ENCODE measurements at regions not wholly inside any gene's neighbourhood (a gene's known extent, or its start where the extent isn't known, plus 50 kb on each side); places are given as distances from the start of the nearest gene placed in this dataset.

GRCh38 chr22:19646383-19646782, 67.9 kb upstream of the SEPTIN5 start:
- H3K36me3 ChIP-seq (ENCODE audit: control insufficient read depth, insufficient read depth, low read length) = no peaks in the 10 kb centered on the region
- intact Hi-C loops (cut with micrococcal nuclease; ENCODE audit: unreplicated experiment) = no loop called here
- H3K27me3 ChIP-seq (replicated peaks; ENCODE audit: control insufficient read depth, insufficient read depth, low read length) = no peaks in the 10 kb centered on the region
- POLR2A ChIA-PET = no interaction called here
- H3K4me1 ChIP-seq = no peaks in the 10 kb centered on the region
- BruUV-seq (replicated peaks) = no TSS peak
- Mint-ChIP-seq H3K4me3 (ENCODE audit: unreplicated experiment) (no peak overlapping the region), H3K27ac (ENCODE audit: unreplicated experiment) (no peak overlapping the region), H3K4me1 (ENCODE audit: low read depth, unreplicated experiment) (no peaks in the 10 kb centered on the region), H3K9me3 (ENCODE audit: unreplicated experiment) (peaks cover 30% of the 10 kb centered on the region), H3K27me3 (ENCODE audit: insufficient read depth, unreplicated experiment) (peaks cover 6% of the 10 kb centered on the region), H3K36me3 (ENCODE audit: insufficient read depth, unreplicated experiment) (no peaks in the 10 kb centered on the region)
- DNase-seq = no peak
- H3K9me3 ChIP-seq = peaks cover 30% of the 10 kb centered on the region
- no peak overlapping the region for H3K4me3 ChIP-seq (ENCODE audit: low read depth, low read length)
- no peak for TF ChIP-seq CTCF (IDR thresholded peaks at IDR 0.05; ENCODE audit: insufficient read depth in 1 of 2, low read depth in 1 of 2, low read length in 1 of 2, severe bottlenecking in 1 of 2, unreplicated experiment in 1 of 2)
- CTCF ChIA-PET = interaction anchor here (1.2 kb wide), 1 partner anchor 17 kb away, joined by 3 read pairs; no protein-coding TSS in a partner anchor

- no TSS peak for BruUV-seq (replicated peaks)
- no peak overlapping the region for H3K27ac Mint-ChIP-seq (ENCODE audit: unreplicated experiment)
- CTCF ChIA-PET = no interaction called here
- no peaks in the 10 kb centered on the region for H3K4me1 ChIP-seq
- no peak overlapping the region for H3K4me3 ChIP-seq (ENCODE audit: low read depth, low read length)
- intact Hi-C loops (cut with micrococcal nuclease; ENCODE audit: unreplicated experiment) = no loop called here
- POLR2A ChIA-PET = no interaction called here
- no peak overlapping the region for H3K4me3 Mint-ChIP-seq (ENCODE audit: unreplicated experiment)
- no peaks in the 10 kb centered on the region for H3K27me3 ChIP-seq (replicated peaks; ENCODE audit: control insufficient read depth, insufficient read depth, low read length)
- H3K27me3 Mint-ChIP-seq (ENCODE audit: insufficient read depth, unreplicated experiment) = peaks cover 6% of the 10 kb centered on the region
- H3K36me3 Mint-ChIP-seq (ENCODE audit: insufficient read depth, unreplicated experiment) = no peaks in the 10 kb centered on the region
- TF ChIP-seq CTCF (IDR thresholded peaks at IDR 0.05; ENCODE audit: insufficient read depth in 1 of 2, low read depth in 1 of 2, low read length in 1 of 2, severe bottlenecking in 1 of 2, unreplicated experiment in 1 of 2) = no peak
- H3K9me3 Mint-ChIP-seq (ENCODE audit: unreplicated experiment) = peaks cover 30% of the 10 kb centered on the region
- DNase-seq = no peak
- no peaks in the 10 kb centered on the region for H3K4me1 Mint-ChIP-seq (ENCODE audit: low read depth, unreplicated experiment)
- H3K36me3 ChIP-seq (ENCODE audit: control insufficient read depth, insufficient read depth, low read length) = no peaks in the 10 kb centered on the region
- peaks cover 30% of the 10 kb centered on the region for H3K9me3 ChIP-seq
Observed at GRCh38 chr22:19648419-19648929, 65.8 kb upstream of the SEPTIN5 start.

- ChIA-PET POLR2A (no interaction called here), CTCF (no interaction called here)
- Histone ChIP-seq H3K4me1 (no peaks in the 10 kb centered on the region), H3K9me3 (peaks cover 21% of the 10 kb centered on the region), H3K4me3 (ENCODE audit: low read depth, low read length) (no peak overlapping the region), H3K27me3 (replicated peaks; ENCODE audit: control insufficient read depth, insufficient read depth, low read length) (no peaks in the 10 kb centered on the region), H3K36me3 (ENCODE audit: control insufficient read depth, insufficient read depth, low read length) (no peaks in the 10 kb centered on the region)
- no peak for DNase-seq
- H3K36me3 Mint-ChIP-seq (ENCODE audit: insufficient read depth, unreplicated experiment) = no peaks in the 10 kb centered on the region
- H3K9me3 Mint-ChIP-seq (ENCODE audit: unreplicated experiment) = peaks cover 30% of the 10 kb centered on the region
- no peak for TF ChIP-seq CTCF (IDR thresholded peaks at IDR 0.05; ENCODE audit: insufficient read depth in 1 of 2, low read depth in 1 of 2, low read length in 1 of 2, severe bottlenecking in 1 of 2, unreplicated experiment in 1 of 2)
- no peak overlapping the region for H3K27ac Mint-ChIP-seq (ENCODE audit: unreplicated experiment)
- BruUV-seq (replicated peaks) = no TSS peak
- intact Hi-C loops (cut with micrococcal nuclease; ENCODE audit: unreplicated experiment) = no loop called here
- H3K4me3 Mint-ChIP-seq (ENCODE audit: unreplicated experiment) = no peak overlapping the region
- peaks cover 2% of the 10 kb centered on the region for H3K27me3 Mint-ChIP-seq (ENCODE audit: insufficient read depth, unreplicated experiment)
- H3K4me1 Mint-ChIP-seq (ENCODE audit: low read depth, unreplicated experiment) = no peaks in the 10 kb centered on the region
Observed at GRCh38 chr22:19652316-19652715, 62.0 kb upstream of the SEPTIN5 start.
